Esophagus muscularis mucosa (tissue), 4 donors: ENCODE measurements at regions not wholly inside any gene's neighbourhood (a gene's known extent, or its start where the extent isn't known, plus 50 kb on each side); places are given as distances from the start of the nearest gene placed in this dataset.

Experiments
- EP300 ChIP-seq: sonication (generic); formaldehyde crosslinking; IDR thresholded peaks from one replicate; pipeline ENCODE4 v1.6.1; 2017; ENCODE audit warnings: antibody characterized with exemption
- POLR2A ChIP-seq: fragments of 450-650 bp; IDR thresholded peaks from one replicate; pipeline ENCODE4 v1.6.1; 2017; ENCODE audit warnings: antibody characterized with exemption, moderate library complexity, mild to moderate bottlenecking, low read depth
- TF ChIP-seq, protein P1 (sequence below), 3 experiments: fragments of 200-600 bp in 2 of 3; fragments of 450-650 bp in 1 of 3; sonication (generic) in 2 of 3; IDR thresholded peaks; one replicate each; pipeline ENCODE4 v1.5.1; 2017 to 2019; ENCODE audit warnings: antibody characterized with exemption in 3 of 3, mild to moderate bottlenecking in 2 of 3, moderate library complexity in 1 of 3

GRCh38 chr1:67991546-67991945, 58.9 kb downstream of the DIRAS3 start:
- TF ChIP-seq, protein P1, sequence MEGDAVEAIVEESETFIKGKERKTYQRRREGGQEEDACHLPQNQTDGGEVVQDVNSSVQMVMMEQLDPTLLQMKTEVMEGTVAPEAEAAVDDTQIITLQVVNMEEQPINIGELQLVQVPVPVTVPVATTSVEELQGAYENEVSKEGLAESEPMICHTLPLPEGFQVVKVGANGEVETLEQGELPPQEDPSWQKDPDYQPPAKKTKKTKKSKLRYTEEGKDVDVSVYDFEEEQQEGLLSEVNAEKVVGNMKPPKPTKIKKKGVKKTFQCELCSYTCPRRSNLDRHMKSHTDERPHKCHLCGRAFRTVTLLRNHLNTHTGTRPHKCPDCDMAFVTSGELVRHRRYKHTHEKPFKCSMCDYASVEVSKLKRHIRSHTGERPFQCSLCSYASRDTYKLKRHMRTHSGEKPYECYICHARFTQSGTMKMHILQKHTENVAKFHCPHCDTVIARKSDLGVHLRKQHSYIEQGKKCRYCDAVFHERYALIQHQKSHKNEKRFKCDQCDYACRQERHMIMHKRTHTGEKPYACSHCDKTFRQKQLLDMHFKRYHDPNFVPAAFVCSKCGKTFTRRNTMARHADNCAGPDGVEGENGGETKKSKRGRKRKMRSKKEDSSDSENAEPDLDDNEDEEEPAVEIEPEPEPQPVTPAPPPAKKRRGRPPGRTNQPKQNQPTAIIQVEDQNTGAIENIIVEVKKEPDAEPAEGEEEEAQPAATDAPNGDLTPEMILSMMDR (IDR thresholded peaks at IDR 0.05): no peak
- TF ChIP-seq POLR2A (no peak), EP300 (no peak)
